ENCODE measurements at regions not wholly inside any gene's neighbourhood (a gene's known extent, or its start where the extent isn't known, plus 50 kb on each side); places are given as distances from the start of the nearest gene placed in this dataset.
A peak's percentile ranks its signal among the peaks of the same experiment; 100 is the strongest.

DNA sequence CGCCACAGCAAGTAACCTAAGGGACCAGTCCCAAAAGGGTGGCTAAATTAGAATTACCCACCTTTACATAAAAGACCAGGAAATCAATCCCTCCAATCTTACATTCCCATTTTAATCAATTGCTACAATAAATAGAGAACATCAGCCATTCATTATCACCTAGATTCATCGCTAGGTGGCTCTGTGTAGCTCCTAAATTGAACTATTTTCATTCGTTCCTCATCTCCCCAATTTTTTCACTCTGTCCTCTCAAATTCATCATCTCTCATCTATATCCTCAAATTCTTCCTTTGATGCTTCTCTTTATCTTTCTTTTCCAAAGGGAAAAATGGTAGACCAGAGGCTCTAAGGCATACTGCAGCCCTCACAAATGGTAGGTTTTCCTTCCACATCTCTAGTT, 108.2 kb upstream of the TNC start:
- Mint-ChIP-seq H3K27me3 (no peaks in the 10 kb centered on the region), H3K4me1 (ENCODE audit: low read depth) (no peaks in the 10 kb centered on the region), H3K9me3 (ENCODE audit: low read depth) (no peaks in the 10 kb centered on the region), H3K27ac (no peak overlapping the region), H3K4me3 (ENCODE audit: low read depth) (no peak overlapping the region), H3K36me3 (ENCODE audit: insufficient read depth) (no peaks in the 10 kb centered on the region)
- TF ChIP-seq, protein P1, sequence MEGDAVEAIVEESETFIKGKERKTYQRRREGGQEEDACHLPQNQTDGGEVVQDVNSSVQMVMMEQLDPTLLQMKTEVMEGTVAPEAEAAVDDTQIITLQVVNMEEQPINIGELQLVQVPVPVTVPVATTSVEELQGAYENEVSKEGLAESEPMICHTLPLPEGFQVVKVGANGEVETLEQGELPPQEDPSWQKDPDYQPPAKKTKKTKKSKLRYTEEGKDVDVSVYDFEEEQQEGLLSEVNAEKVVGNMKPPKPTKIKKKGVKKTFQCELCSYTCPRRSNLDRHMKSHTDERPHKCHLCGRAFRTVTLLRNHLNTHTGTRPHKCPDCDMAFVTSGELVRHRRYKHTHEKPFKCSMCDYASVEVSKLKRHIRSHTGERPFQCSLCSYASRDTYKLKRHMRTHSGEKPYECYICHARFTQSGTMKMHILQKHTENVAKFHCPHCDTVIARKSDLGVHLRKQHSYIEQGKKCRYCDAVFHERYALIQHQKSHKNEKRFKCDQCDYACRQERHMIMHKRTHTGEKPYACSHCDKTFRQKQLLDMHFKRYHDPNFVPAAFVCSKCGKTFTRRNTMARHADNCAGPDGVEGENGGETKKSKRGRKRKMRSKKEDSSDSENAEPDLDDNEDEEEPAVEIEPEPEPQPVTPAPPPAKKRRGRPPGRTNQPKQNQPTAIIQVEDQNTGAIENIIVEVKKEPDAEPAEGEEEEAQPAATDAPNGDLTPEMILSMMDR (IDR thresholded peaks at IDR 0.05; ENCODE audit: unreplicated experiment) = peak; percentile 16
- no peak for DNase-seq (ENCODE audit: low spot score, unreplicated experiment)

DNA sequence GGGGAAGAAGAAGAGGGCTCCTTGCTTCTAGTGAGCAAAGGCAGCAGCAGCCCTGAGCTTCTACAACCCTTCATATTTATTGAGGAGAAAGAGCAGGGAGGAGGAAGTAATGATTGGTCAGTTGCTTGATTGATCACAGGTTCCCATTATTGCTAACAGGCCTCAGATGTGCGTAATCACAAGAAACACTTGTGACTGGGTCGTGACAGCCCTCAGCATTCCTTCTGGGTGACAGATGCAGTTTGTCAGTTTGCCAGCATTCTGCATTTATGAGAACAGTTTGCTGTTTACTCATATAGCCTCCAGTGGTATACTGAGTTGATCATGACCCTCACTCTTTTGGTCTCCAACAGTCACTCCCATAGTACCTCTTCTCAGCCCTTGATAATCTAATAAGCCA, 111.5 kb upstream of the TNC start:
- H3K36me3 Mint-ChIP-seq (ENCODE audit: insufficient read depth) = no peaks in the 10 kb centered on the region

DNA sequence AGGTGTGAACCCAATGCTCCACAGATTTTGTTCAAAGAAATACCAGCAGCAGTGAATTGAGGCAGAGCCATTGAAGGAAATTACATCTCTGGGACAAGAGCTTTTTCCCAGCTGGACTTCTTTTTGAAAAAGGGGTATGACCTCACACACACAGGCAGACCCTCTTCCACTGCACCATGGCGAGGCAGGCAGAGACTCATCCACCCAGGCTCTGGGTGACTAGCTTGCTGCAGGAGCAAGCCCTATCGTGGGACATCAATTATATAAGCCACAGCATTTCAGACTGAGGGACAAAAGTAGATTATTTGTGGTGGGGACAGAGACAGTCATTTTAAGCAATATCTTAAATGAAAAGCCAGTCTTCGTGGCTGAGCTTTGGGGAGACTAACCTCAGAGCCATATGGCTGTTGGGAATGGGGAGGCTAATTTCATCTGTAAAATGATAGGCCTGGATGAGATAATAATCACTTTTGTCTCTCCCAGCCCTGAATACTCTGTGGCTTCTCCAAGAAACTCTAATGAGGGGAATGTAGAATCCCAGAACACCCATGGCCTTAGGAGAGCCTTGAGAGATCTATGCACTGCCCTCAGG, 113.1 kb upstream of the TNC start:
- Mint-ChIP-seq H3K36me3 (ENCODE audit: insufficient read depth) (no peaks in the 10 kb centered on the region), H3K4me1 (ENCODE audit: low read depth) (no peaks in the 10 kb centered on the region), H3K27me3 (no peaks in the 10 kb centered on the region), H3K9me3 (ENCODE audit: low read depth) (no peaks in the 10 kb centered on the region), H3K27ac (no peak overlapping the region), H3K4me3 (ENCODE audit: low read depth) (no peak overlapping the region)
- DNase-seq (ENCODE audit: low spot score, unreplicated experiment) = no peak
- TF ChIP-seq, protein P1 (IDR thresholded peaks at IDR 0.05; ENCODE audit: unreplicated experiment) = no peak

More for the DNA sequence above, 111.5 kb upstream of the TNC start:
- TF ChIP-seq, protein P1 (IDR thresholded peaks at IDR 0.05; ENCODE audit: unreplicated experiment) = no peak
- H3K27me3 Mint-ChIP-seq = no peaks in the 10 kb centered on the region
- no peak overlapping the region for H3K4me3 Mint-ChIP-seq (ENCODE audit: low read depth)
- H3K27ac Mint-ChIP-seq = no peak overlapping the region
- no peaks in the 10 kb centered on the region for H3K9me3 Mint-ChIP-seq (ENCODE audit: low read depth)
- DNase-seq (ENCODE audit: low spot score, unreplicated experiment) = no peak
- H3K4me1 Mint-ChIP-seq (ENCODE audit: low read depth) = no peaks in the 10 kb centered on the region

DNA sequence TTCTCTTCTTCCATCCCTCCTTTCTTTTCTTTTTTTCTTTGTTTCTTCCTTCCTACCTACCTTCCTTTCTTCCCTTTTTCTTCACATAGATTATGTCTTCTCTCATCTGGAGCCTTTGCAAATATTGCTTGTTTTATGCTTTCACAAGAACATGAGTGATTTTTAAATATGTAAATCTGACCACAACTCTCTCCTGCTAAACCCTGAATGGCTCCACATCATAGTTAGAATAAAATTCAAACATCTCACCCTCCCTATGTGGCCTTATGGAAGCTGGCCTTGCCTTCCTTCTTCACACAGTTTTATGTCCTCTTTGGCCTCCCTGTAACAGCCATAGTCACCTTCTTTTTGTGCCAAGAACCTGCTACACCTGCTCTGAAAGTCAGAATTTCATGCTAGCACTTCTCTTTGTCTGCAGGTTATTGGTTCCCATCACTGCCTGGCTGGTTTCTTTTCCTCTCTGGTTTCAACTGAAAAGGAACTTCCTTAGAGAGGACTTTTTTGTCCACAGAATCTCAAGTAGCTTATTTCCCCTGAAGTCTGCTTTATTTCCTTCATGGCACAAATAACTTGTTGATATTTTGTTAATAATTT, 114.3 kb upstream of the TNC start:
- Mint-ChIP-seq H3K36me3 (ENCODE audit: insufficient read depth) (no peaks in the 10 kb centered on the region), H3K4me3 (ENCODE audit: low read depth) (no peak overlapping the region), H3K27me3 (no peaks in the 10 kb centered on the region), H3K9me3 (ENCODE audit: low read depth) (no peaks in the 10 kb centered on the region), H3K27ac (no peak overlapping the region), H3K4me1 (ENCODE audit: low read depth) (no peaks in the 10 kb centered on the region)
- DNase-seq (ENCODE audit: low spot score, unreplicated experiment) = no peak
- TF ChIP-seq, protein P1 (IDR thresholded peaks at IDR 0.05; ENCODE audit: unreplicated experiment) = no peak

DNA sequence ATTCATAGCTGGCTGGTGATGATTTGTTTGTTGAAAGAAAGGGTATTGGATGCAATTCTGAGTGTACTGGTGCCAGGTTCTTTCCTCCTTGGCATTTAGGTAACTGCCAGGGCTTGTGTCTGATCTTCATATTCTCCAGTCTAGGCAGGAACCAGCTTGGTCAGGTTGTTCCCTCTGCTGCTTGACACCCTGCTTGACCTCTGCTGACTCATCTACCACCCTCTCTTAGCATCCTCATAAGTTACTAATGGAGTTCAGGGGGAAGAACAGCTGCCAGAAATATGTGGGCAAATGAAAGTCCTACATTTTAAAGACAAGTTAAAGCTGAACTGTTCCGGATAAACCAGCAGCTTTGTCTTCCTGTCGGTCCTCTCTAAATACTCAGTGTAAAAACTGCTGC, 116.1 kb upstream of the TNC start:
- Mint-ChIP-seq H3K27ac (peak overlapping the region; percentile 27), H3K4me3 (ENCODE audit: low read depth) (no peak overlapping the region), H3K36me3 (ENCODE audit: insufficient read depth) (no peaks in the 10 kb centered on the region), H3K4me1 (ENCODE audit: low read depth) (no peaks in the 10 kb centered on the region), H3K9me3 (ENCODE audit: low read depth) (no peaks in the 10 kb centered on the region), H3K27me3 (no peaks in the 10 kb centered on the region)
- TF ChIP-seq, protein P1 (IDR thresholded peaks at IDR 0.05; ENCODE audit: unreplicated experiment) = no peak
- DNase-seq (ENCODE audit: low spot score, unreplicated experiment) = no peak
